Muscle of back (tissue), 3 donors: ENCODE measurements at regions not wholly inside any gene's neighbourhood (a gene's known extent, or its start where the extent isn't known, plus 50 kb on each side); places are given as distances from the start of the nearest gene placed in this dataset.

Experiments
- DNase-seq, 3 donors: peaks; one replicate each; pipeline versions ENCODE4 v3.0.0 to v3.0.0-alpha.2; 2013

DNA sequence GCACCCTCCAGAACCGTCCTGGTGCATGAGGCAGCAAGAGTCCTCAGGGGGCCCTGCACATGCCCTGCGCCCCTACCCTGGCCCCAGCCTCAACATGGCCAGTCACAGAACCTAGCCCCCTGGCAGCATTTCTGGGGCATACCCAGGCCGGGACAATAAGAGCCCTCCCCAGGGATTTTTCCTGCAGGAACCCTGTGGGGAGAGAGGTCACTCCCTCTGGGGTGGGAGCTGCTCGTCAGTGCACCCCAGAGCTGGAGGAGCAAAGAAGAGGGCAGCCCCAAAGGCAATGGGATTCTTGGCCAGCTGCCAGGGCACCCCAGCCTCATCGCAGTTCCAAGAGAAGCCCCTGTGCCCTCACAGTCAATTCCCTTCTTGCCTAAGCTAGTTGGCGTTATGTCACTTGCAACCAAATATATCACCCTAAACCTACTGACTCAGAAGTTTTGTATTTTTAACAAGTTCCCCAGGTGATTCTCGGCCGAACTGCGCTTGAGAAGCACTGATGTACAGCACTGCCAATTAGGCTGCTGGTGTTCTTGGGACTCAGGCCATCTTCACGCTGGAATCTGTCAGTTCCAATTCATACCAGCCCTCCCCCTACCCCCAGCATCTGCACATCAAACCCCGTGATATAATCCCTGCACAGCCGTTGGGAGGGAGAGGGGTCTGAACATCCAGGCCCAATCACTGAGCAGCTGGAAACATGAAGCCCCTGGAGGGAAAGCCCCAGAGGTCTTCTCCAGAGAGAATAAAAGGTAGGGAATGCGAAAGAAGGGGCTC is 87.5 kb upstream of the PRR20G start:
- no peak for DNase-seq

DNA sequence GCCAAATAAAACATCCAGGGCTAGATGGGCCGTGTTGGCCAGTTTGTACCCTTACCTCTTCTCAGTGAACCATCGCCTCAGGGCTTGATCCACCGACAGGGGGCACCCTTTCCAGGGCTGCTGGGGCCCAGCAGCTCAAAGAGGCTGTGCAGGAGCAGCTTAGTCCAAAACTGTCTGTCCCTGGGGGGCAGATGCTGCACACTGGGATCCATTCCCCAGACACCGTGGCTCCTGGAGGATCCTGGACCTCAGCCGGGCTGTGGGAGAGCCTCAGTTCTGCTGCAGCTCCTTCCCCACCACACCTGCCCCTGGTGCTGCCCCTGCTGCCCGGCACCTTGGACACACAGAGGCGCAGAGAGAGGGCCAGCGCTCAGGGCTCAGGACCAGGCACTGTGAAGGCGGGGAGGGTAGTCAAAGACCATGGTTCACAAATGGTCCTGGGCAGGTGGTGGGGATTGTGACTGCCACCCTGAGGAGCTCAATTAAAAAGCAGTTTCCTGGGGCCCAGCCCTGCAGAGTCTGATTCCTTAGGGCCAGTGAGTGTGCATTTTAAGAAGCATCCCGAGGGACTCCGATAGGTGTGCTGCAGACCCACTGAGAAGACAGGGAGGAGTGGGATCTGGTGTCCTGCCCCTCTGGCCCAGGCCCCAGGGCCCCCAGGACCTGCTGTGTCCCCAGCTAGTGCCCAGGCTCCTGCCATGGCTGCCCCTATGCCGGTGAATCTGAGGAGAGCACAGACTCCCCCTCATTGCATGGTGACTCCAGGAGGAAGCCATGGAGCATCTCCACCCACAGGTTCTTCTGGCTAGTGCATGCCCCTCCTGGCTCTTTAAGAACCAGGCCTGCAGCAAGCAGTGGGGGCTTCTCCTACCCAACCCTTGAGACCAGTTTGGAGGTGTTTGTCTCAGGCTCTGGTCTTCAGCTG is 86.5 kb upstream of the PRR20G start:
- DNase-seq: no peak

DNA sequence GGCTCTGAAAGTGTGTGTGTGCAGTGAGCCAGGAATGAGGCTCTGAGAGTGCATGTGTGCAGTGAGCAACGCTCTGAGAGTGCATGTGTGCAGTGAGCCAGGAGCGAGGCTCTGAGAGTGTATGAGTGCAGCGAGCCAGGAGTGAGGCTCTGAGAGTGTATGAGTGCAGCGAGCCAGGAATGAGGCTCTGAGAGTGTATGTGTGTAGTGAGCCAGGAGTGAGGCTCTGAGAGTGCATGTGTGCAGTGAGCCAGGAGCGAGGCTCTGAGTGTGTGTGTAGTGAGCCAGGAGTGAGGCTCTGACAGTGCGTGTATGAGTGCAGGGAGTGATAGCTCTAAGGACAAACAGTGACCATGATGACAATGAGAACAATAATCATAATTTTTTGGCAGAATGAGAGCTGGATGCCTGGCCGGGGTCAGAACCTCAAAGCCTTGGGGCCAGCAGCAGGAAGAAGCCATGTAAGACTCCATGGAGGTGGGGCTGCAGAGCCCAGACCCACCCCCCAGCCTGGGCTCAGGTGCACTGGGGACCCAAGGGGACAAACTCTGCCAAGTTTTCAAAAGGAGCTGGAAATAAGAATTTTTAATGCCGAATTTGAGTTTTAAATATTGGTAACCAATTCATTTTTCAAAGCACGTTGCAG is 85.7 kb upstream of the PRR20G start:
- peak; percentile 33 to 84 (median 61) for DNase-seq

DNA sequence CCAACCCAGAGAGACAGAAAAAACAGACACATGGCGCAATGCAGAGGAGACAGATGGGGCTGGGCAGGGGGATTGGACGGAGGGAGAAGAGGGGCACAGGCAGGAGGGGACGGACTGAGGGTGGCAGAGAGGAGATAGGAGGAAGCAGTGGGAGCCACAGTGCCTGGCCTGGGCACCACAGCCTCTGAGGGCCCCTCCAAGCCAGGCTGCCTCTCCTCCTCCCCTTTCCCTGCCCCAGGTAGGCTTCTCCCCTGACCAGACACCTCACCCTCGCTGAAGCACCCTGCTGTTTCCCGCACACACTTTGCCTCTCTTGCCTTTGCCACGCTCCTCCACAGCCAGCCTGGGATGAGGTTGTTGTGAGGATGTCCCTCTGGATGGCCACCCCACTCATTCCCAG is 84.0 kb upstream of the PRR20G start:
- no peak for DNase-seq

DNA sequence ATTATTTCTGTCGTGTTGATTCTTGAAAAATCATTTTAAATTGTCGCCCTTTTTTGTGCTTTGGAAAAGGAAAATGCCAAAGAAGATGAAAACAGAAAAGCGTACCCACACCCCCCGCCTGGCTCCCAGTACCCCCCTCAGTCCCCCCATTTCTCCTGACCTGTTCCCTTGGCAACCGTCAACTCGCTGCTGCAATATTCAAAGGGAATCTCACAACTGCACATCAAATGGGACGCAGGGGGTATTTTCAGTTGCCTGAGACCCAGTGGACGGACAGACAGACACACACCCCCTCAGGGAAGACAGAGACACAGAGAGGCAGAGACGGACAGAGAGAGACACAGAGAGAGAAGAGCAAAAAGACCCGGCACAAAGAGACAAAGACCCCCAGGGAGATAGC is 83.5 kb upstream of the PRR20G start:
- no peak for DNase-seq

DNA sequence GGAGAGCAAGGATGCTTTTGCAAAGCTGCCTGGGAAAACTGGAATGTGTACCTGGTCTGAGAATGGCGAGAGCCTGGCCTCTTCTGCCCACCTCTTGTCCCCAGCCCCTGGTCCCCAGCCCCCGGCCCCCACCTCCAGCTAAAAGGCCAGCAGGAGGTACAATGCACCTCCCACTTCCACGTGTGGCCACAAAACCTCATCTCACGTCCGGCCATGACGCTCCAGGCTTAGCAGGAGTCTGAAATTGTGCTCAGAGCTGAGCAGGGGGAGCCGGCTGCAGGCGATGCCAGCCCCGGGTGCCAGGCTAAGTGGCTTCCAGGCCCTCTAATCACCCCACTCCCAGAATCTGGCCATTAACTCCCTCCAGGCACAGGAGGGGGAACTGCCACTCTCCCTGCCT is 83.1 kb upstream of the PRR20G start:
- DNase-seq: no peak

DNA sequence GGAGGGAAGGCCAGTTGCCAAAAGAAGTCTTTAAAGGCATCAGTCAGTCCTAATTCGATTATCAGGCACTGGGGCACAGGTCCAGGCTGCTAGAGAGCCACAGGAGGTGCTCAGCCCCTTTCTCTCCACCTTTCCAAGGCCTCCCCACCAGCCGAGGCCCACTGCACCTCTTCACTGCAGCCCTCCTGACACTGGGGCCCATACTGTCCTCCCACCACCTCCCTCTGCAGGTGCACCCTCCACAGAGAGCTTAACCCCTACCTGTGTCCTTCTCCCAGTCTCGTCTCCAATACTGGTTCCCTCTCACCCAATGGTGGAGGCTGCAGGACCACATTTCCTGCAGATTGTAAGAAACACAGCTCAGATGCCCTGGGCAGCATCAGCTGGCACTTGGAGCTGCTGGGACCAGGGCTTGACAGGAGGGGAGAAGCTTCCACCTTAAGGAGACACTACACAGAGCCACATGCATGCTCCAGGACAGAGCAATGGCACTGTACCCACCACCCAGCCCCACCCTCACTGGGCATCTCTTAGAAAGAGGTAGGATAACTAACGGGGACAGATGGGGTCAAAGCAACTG is 81.6 kb upstream of the PRR20G start:
- no peak for DNase-seq

DNA sequence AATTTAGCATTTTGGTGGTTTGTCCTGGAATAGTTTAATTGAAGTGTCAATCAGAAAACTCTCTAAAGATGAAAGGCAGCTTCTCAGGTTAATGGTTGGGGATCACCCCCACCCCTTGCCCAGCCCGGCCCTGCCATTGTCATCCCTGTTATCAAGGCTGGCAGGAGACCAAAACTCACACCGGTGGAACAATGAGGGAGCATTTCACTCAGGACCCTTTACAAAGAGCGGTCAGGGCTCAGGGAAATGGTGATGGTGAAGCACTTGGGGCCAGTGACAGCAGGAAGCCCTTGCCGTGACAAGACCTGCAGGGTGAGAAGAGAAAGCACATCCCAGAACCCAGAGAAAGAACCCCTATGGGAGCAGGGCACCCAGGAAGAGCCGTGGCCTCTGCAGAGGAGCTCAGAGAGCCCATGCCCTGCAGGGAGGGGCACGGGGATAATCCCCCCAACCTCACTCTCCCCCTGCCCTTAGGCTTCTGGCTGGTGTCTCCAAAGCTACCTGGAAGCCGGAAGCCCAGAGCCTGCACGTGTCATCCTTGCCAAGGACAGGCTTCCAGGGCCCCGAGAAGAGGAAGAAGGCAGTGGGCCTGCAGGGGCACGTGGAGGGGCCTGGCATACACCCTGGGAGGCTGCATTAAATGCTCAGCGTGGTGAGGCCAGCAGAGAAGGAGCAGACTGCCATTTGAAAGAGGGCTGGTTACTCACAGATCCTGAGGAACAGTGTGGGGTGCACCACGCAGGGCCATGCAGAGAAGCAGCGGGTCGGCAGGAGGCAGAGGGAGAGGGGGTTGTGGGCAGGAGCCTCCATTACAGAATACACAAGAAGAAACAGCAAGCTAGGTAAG is 80.6 kb upstream of the PRR20G start:
- DNase-seq: no peak

DNA sequence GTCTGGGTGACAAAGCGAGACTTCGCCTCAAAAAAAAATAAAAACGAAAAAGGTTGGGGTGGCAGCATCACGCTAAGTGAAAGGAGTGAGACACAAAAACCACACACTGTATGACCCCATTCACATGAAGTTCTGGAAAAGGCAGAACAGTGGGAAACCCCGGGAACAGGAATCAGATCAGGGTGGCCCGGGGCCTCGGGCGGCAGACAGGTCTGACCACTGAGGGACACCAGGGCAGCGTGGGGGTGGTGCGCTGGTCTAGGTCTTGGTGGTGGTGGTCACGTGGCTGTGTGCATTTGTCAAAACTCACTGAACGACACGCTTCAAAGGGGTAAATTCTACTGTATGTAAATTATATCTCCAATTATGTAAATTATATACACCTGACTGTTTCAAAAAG is 79.7 kb upstream of the PRR20G start:
- no peak for DNase-seq

DNA sequence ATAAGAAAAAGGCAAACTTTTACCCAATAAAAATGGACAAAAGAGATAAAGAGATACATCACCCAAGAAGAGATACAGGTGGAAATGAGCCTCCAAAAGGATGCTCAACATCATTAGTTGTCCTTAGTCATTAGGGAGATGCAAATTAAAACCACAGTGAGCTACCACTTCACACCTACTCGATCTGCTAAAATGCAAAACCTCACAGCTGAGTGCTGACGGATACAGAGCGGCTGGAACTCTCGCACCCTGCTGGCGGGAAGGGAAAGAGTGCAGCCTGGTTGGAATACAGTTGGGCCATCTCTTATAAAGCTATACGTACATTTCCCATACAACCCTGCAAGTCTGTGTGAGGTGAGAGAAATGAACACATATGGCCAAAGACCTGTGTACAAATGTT is 78.5 kb upstream of the PRR20G start:
- DNase-seq: peak in 1 of 3 donors; percentile 26

DNA sequence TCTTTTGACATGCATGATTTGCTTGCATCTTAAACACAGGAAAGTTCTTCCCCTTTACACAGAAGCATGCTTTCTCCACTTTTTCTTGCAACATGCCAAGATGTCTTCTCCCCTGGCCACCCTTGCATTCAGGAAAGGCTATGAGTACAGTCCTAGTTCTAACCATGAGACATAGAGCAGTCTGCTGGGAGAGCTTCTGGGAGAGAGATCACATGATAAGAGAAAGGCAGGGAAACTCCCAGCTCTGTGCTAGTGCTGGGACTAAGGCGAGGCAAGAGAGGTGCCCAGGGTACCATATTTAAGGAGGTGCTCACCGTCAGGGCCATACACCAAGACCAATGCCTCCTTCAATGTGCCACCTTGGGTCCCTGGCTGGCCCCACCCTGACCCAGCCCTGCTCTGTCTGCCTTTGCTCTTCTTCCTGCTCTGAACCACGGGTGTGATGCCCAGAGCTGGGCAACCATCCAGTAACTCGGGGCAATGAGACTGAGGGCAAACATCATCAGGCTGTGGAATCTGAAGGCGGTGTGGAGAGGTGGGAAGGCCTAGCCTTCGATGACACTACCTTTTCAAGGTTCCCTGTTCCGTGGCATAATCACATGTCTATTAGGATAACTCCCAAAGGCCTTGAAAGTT is 77.4 kb upstream of the PRR20G start:
- DNase-seq: no peak

DNA sequence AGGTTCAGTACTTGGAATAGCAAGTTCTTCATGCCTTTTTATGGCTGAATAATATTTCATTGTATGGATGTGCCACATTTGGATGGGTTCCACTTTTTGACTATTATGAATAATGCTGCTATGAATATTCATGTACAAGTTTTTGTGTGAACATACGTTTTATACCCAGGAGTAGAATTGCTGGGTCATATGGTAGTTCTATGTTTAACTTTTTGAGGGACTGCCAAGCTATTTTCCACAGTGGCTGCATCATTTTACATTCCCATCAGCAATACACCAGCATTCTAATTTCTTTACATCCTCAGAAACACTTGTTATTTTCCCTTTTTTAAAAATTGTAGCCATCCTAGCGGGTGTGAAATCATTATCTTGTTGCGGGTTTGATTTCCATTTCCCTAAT is 76.0 kb upstream of the PRR20G start:
- no peak for DNase-seq

DNA sequence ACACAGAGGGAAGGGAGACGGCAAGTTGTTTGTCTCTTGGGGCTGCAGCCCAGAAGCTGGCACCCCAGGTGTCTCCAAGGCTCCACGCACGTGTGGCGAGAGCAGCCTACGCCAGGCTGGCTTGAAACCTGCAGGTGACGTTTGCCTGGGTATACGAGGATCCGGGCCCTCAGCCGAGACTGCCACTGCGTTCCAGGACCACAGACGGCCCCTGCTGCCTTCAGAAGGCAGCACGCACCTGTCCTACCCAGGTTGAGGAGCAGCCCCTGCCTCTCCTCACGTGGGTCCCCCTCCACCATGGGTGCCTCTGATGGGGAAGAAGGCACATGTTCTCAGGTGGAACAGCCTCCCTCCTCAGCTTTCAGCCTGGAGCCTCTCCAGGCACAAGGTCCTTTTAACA is 75.3 kb upstream of the PRR20G start:
- DNase-seq: no peak

DNA sequence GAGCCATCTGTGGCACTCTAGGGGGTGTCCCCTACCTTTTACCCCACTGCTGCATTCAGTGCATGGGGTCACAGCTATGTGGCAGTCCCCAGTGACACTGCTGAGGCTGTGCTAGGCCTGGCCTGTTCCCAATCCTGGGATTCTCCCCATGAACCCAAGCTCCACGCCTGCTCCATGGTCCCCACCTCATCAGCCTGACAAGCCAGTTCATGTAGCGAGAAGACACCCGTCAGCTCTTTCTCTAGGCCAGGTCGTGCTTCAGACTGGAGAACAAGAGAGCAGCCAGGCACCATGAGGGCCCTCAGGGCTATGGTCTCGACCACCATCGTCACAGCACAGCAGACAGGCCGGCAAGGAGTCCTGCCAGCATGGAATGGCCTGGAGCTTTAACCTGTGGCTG is 72.8 kb upstream of the PRR20G start:
- DNase-seq: no peak

DNA sequence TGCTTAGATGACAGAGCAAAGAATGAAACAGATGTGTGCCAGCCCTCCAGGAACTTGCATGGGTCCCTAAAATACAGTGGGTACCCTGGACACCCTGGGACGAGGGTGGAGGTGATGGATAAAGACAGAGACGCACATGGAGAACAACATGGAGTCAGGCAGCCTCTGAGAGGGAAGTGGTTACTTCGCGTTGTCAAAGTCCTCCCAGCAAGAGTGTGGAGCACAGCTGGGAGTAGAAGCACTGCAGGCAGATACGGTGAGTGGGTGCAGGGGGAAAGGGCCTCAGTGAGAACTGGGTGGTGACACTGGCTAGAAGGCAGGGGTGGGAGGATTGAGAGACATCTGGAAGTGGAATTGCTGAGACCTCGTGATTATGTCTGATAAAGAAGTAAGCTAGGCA is 70.8 kb upstream of the PRR20G start:
- no peak for DNase-seq

DNA sequence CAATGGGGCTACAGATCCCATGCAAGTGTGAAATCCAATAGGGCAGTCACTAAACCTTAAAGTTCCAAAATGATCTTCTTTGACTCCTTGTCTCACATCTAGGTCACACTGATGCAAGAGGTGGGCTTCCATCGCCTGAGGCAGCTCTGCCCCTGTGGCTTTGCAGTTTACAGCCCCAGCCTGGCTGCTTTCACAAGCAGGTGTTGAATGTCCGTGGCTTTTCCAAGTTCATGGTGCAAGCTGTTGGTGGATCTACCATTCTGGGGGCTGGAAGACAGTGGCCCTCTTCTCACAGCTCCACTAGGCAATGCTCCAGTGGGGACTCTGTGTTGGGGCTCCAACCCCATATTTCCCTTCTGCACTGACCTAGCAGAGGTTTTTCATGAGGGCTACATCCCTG is 68.5 kb upstream of the PRR20G start:
- no peak for DNase-seq

DNA sequence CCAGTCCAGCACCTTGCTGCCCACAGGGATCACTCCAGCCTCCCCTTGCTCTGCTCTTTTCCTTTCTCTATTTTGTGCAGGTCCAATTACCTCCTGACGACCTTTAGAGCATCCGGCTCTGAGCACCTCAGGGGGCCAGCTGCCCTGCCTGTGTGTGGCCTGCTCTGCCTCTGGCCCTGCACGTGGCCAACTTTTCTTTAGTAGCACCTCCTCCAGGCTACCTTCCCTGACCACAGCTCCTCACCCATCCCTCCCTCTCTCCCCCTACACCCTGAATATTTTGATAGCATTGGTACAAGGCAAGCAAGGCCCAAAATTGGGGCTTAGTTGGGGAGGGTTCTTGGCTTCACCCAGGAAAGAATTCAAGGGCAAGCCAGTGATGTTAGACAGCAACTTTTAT is 66.9 kb upstream of the PRR20G start:
- no peak for DNase-seq

DNA sequence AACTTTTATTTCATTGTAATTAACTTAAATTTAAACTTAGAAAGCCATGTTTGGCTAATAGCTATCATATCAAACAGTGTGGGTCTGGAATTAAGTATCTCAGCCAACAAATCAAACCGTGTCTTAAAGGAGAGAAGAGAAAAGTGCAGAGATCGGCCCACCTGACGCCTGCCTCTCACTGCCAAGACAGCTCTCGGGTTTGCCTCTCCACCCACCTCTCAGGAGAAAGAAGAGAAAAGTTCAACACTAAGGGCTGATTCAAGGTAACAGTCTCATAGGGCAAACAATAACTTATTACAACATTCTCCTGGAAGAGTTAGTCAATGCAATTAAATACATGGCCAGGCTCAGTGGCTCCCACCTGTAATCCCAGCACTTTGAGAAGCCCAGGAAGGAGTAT is 64.8 kb upstream of the PRR20G start:
- DNase-seq: no peak

DNA sequence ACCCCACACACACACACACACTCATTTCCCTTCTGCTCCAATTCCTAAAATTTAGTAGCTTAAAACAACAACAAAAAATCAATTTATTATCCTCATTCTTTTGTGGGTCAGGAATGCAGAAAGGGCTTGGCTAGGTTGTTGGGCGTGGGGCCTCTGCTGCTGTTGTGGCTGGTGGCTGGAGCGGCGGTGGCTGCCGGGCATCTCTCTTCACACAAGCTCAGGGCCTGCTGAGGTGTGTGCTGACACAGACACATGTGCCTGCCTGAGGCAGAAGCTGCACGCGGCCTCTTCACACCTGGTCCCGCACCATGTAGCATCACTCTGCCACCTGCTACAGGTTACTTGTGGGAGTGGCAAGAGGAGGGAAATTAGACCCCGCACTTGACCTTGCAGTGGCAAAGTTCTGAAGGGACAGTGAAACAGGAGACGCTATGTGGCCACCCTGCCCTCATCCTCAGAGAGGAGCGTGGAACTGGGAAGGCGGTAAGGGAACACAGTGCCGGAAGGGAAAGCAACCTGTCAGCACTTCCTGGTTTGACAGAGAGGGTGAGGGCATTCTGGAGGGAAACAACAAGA is 64.0 kb upstream of the PRR20G start:
- DNase-seq: no peak

DNA sequence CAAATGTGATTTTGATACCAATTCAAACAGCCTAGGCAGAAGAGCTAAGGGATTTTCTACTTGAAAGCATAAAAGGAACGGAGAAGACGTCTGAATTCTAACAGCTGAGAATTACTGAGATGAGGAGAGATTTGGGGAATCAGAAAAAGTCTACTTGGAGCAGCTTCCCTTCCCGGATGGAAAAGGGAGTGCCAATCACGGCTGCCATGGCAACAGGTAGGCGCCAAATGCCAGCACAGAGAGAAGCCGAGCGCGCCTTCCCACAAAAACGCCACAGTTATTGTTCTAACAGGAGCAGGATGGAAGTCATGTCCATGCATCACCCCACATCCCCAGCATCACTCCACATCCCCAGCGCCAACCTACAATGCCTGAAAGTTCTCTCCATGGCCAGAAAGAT is 63.5 kb upstream of the PRR20G start:
- DNase-seq: no peak
